Activated T-helper 17 cell treated with anti-CD3 and anti-CD28 coated beads, Interleukin-2, amount 50 U/mL, for 72 hours (primary cell): ENCODE measurements at regions not wholly inside any gene's neighbourhood (a gene's known extent, or its start where the extent isn't known, plus 50 kb on each side); places are given as distances from the start of the nearest gene placed in this dataset.

Experiments
- ATAC-seq: fragments of 150-1000 bp; cut with Tn5 transposase; replicated peaks from 2 replicates; pipeline ENCODE4 v1.10.0; 2021; ENCODE audit warnings: mild to moderate bottlenecking, moderate library complexity
- H3K27ac Mint-ChIP-seq: one replicate; pipeline ENCODE4 v1.8.0; 2022; ENCODE audit warnings: mixed read lengths
- H3K27me3 Mint-ChIP-seq: one replicate; pipeline ENCODE4 v1.8.0; 2022; ENCODE audit warnings: mixed read lengths
- H3K36me3 Mint-ChIP-seq: one replicate; pipeline ENCODE4 v1.8.0; 2022; ENCODE audit warnings: low read depth, mild to moderate bottlenecking, mixed read lengths
- H3K4me1 Mint-ChIP-seq: one replicate; pipeline ENCODE4 v1.8.0; 2022; ENCODE audit warnings: mixed read lengths
- H3K4me3 Mint-ChIP-seq: one replicate; pipeline ENCODE4 v1.8.0; 2022; ENCODE audit warnings: mild to moderate bottlenecking, mixed read lengths
- H3K9me3 Mint-ChIP-seq: one replicate; pipeline ENCODE4 v1.8.0; 2022; ENCODE audit warnings: mixed read lengths

DNA sequence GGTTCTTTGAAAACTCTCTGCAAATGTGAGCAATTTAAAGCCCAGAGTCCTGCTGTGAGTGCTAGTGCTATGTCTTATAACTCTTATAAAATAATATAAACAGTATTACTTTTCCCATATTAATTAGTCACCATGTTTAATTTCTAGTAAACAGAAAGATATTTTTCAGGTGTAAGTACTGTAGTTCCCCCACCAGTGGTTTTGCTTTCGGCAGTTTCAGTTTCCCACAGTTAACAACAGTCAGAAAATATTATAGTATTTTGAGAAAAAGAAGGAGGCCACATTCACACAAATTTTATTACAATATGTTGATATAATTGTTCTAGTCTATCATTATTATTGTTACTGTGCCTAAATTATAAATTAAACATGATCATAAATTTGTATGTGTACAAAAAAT lies 800.5 kb downstream of the LRFN5 start:
- no peaks in the 10 kb centered on the region for H3K4me1 Mint-ChIP-seq
- no peak overlapping the region for H3K4me3 Mint-ChIP-seq

GRCh38 chr14:42391146-42391834 lies 784.6 kb downstream of the LRFN5 start:
- no peaks in the 10 kb centered on the region for H3K4me1 Mint-ChIP-seq
- H3K4me3 Mint-ChIP-seq: no peak overlapping the region
- ATAC-seq: no peak
- no peak overlapping the region for H3K27ac Mint-ChIP-seq
- H3K36me3 Mint-ChIP-seq: no peaks in the 10 kb centered on the region
- no peaks in the 10 kb centered on the region for H3K27me3 Mint-ChIP-seq
- H3K9me3 Mint-ChIP-seq: peaks cover 5% of the 10 kb centered on the region

More for the DNA sequence above, 800.5 kb downstream of the LRFN5 start:
- H3K9me3 Mint-ChIP-seq: peaks cover 14% of the 10 kb centered on the region
- H3K36me3 Mint-ChIP-seq: no peaks in the 10 kb centered on the region
- H3K27me3 Mint-ChIP-seq: no peaks in the 10 kb centered on the region
- no peak for ATAC-seq
- H3K27ac Mint-ChIP-seq: no peak overlapping the region

DNA sequence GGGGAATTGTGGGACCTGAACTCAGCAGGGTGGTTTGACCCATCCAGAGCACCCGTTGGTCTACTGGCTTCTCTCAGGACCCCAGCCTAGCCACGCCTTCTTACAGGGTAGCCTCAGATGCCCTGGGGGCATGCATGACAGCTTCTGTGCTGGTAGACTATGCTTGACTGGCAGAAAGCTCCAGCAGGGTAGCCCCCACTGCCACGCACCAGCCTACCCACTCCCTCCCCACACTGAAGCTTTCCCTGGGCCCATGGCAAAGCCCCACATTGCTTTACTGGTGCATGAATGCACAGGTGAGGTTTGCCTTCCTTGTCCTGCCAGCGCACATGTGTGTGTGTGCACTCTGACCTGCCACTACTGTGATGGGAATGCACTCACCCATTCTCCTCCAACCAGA lies 772.2 kb downstream of the LRFN5 start:
- H3K9me3 Mint-ChIP-seq: peaks cover 13% of the 10 kb centered on the region
- H3K4me3 Mint-ChIP-seq: no peak overlapping the region
- no peaks in the 10 kb centered on the region for H3K27me3 Mint-ChIP-seq
- H3K4me1 Mint-ChIP-seq: no peaks in the 10 kb centered on the region
- ATAC-seq: no peak
- no peak overlapping the region for H3K27ac Mint-ChIP-seq
- no peaks in the 10 kb centered on the region for H3K36me3 Mint-ChIP-seq

DNA sequence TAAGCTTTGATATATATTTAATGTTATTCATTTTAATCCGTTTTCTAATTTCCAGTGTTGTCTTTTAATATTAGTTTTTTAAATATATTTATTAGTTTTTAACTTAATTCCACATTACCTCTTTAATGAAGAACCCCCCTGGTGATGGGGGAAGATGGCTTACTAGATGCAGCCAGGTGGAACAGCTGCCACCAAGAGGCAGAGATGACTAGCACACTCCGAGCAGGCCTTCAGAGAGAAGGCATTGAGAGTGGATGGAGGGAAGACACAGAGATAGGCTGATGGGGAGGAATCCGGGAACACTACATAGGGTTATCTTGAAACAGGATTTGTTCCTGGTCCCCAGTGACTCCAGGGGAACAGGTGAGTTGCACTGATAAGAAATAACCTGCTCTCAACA lies 771.6 kb downstream of the LRFN5 start:
- H3K27ac Mint-ChIP-seq: no peak overlapping the region
- peaks cover 13% of the 10 kb centered on the region for H3K9me3 Mint-ChIP-seq
- no peaks in the 10 kb centered on the region for H3K27me3 Mint-ChIP-seq
- no peak for ATAC-seq
- no peaks in the 10 kb centered on the region for H3K4me1 Mint-ChIP-seq
- no peaks in the 10 kb centered on the region for H3K36me3 Mint-ChIP-seq
- no peak overlapping the region for H3K4me3 Mint-ChIP-seq

- Mint-ChIP-seq H3K36me3 (no peaks in the 10 kb centered on the region), H3K4me1 (no peaks in the 10 kb centered on the region), H3K9me3 (peaks cover 8% of the 10 kb centered on the region), H3K27ac (no peak overlapping the region), H3K27me3 (no peaks in the 10 kb centered on the region), H3K4me3 (no peak overlapping the region)
- ATAC-seq: no peak
Observed at GRCh38 chr14:42374332-42374731, 767.7 kb downstream of the LRFN5 start.

DNA sequence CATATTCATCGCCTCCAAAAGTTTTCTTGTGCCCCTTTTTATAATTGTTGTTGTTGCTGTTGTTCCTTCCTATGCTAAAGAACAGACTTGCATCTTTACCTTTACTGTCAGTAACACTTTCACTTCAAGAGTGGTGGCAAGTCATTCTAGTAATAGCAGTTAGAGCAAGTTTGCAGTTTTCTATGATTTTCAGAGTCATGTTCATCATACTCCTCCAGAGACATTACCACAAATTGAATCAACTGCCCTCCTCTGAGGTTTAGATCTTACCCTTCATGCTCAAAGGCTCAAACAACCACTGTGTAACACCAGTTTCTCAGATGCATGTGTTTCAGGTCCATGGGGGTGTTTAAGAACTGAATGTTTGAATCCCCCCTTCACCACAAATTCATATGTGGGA lies 763.4 kb downstream of the LRFN5 start:
- Mint-ChIP-seq H3K4me3 (no peak overlapping the region), H3K4me1 (no peaks in the 10 kb centered on the region), H3K27me3 (no peaks in the 10 kb centered on the region), H3K27ac (no peak overlapping the region), H3K36me3 (no peaks in the 10 kb centered on the region), H3K9me3 (no peaks in the 10 kb centered on the region)
- ATAC-seq: no peak

DNA sequence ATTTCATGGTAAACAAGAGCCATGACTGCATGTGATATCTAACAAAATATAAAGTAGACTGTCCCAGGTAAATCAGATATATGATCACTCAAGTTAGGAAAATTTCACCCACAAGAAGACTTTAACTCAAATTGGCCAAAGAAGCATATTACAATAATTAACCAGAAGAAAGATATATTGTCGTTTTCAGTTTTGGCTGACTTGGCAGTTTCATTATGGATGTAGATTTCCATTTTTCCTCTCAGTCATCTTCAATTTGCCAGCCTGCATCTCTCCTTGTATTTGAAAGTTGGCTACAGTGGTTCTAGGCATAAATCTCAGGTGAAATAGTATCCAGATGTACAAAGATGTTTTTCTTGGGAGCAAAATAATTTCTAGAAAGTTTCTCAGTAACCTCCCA lies 761.6 kb downstream of the LRFN5 start:
- Mint-ChIP-seq H3K36me3 (no peaks in the 10 kb centered on the region), H3K9me3 (peaks cover 8% of the 10 kb centered on the region), H3K27me3 (no peaks in the 10 kb centered on the region), H3K27ac (no peak overlapping the region), H3K4me1 (no peaks in the 10 kb centered on the region), H3K4me3 (no peak overlapping the region)
- ATAC-seq: no peak

DNA sequence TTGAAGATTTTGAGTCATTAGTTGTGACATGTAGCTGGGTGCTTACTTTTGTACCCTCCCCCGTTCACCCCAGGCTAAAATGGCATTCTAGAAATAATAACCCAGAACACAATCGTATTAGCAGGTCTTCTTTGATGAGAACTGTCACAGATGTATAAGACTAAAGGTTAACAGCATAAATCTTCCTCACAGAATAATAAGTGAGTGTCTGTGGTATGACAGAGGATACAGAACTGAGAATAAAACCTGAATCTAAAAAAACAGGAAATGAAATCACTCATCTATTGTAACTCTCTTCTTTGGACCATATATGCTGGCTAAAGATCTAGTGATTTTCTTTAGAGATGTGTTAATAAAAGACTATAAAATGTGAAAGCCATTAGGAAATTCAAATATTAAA lies 746.6 kb downstream of the LRFN5 start:
- no peak overlapping the region for H3K4me3 Mint-ChIP-seq
- no peaks in the 10 kb centered on the region for H3K36me3 Mint-ChIP-seq
- no peaks in the 10 kb centered on the region for H3K27me3 Mint-ChIP-seq
- no peaks in the 10 kb centered on the region for H3K9me3 Mint-ChIP-seq
- ATAC-seq: no peak
- no peaks in the 10 kb centered on the region for H3K4me1 Mint-ChIP-seq
- H3K27ac Mint-ChIP-seq: no peak overlapping the region

GRCh38 chr14:42335918-42336317 lies 729.2 kb downstream of the LRFN5 start:
- no peaks in the 10 kb centered on the region for H3K27me3 Mint-ChIP-seq
- no peaks in the 10 kb centered on the region for H3K4me1 Mint-ChIP-seq
- H3K9me3 Mint-ChIP-seq: peaks cover 5% of the 10 kb centered on the region
- no peak for ATAC-seq
- H3K4me3 Mint-ChIP-seq: no peak overlapping the region
- no peaks in the 10 kb centered on the region for H3K36me3 Mint-ChIP-seq
- H3K27ac Mint-ChIP-seq: no peak overlapping the region

- Mint-ChIP-seq H3K9me3 (peaks cover 5% of the 10 kb centered on the region), H3K4me3 (no peak overlapping the region), H3K36me3 (no peaks in the 10 kb centered on the region), H3K4me1 (no peaks in the 10 kb centered on the region), H3K27me3 (no peaks in the 10 kb centered on the region), H3K27ac (no peak overlapping the region)
- no peak for ATAC-seq
Observed at GRCh38 chr14:42334931-42335330, 728.3 kb downstream of the LRFN5 start.

GRCh38 chr14:42323426-42323825 lies 716.8 kb downstream of the LRFN5 start:
- H3K9me3 Mint-ChIP-seq: peaks cover 8% of the 10 kb centered on the region
- H3K36me3 Mint-ChIP-seq: no peaks in the 10 kb centered on the region
- no peak for ATAC-seq
- no peak overlapping the region for H3K4me3 Mint-ChIP-seq
- H3K27me3 Mint-ChIP-seq: no peaks in the 10 kb centered on the region
- H3K27ac Mint-ChIP-seq: no peak overlapping the region
- no peaks in the 10 kb centered on the region for H3K4me1 Mint-ChIP-seq

DNA sequence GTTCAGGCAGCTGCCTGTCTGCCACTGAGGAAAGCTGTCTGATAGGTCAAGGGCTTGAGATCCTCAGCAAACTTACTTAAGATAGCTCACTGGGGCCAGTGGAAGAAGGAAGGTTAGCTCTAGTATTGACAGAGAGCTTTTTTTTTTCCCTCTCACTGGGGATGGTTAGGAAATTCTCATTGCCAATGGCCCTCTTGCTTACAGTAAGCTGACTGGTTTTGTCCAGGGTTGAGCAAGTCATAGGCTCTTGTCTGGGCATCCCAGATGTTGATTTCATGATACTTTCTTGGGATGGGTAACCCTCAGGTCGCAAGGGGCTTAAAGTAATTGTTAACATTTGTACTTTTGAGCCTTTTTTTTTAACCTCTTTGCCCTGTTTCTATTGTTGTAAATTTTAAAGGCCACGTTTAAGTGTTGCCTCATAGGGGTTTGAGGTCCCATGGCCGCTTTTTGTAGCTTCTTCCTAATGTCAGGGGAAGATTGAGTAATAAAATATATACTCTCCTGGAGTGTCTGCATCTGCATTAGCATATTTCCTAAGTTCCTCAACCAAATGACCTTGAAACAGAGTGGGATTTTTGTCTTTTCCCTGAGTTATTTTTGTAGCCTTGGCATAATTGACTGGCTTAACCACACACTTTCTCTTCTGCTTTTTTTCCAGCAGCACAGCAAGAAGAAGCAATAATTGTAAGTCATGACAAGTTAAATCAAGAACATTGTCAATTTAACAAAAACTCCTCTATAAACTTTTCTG lies 716.0 kb downstream of the LRFN5 start:
- Mint-ChIP-seq H3K4me1 (no peaks in the 10 kb centered on the region), H3K27ac (no peak overlapping the region), H3K36me3 (no peaks in the 10 kb centered on the region), H3K27me3 (no peaks in the 10 kb centered on the region), H3K4me3 (no peak overlapping the region), H3K9me3 (peaks cover 8% of the 10 kb centered on the region)
- no peak for ATAC-seq

- no peak for ATAC-seq
- H3K27me3 Mint-ChIP-seq: no peaks in the 10 kb centered on the region
- peaks cover 4% of the 10 kb centered on the region for H3K9me3 Mint-ChIP-seq
- no peaks in the 10 kb centered on the region for H3K4me1 Mint-ChIP-seq
- no peaks in the 10 kb centered on the region for H3K36me3 Mint-ChIP-seq
- no peak overlapping the region for H3K27ac Mint-ChIP-seq
- no peak overlapping the region for H3K4me3 Mint-ChIP-seq
Observed at GRCh38 chr14:42319996-42320395, 713.3 kb downstream of the LRFN5 start.

GRCh38 chr14:42316693-42317092 lies 710.0 kb downstream of the LRFN5 start:
- H3K9me3 Mint-ChIP-seq: peaks cover 4% of the 10 kb centered on the region
- H3K4me3 Mint-ChIP-seq: no peak overlapping the region
- H3K36me3 Mint-ChIP-seq: no peaks in the 10 kb centered on the region
- no peaks in the 10 kb centered on the region for H3K4me1 Mint-ChIP-seq
- H3K27me3 Mint-ChIP-seq: no peaks in the 10 kb centered on the region
- ATAC-seq: no peak
- no peak overlapping the region for H3K27ac Mint-ChIP-seq

DNA sequence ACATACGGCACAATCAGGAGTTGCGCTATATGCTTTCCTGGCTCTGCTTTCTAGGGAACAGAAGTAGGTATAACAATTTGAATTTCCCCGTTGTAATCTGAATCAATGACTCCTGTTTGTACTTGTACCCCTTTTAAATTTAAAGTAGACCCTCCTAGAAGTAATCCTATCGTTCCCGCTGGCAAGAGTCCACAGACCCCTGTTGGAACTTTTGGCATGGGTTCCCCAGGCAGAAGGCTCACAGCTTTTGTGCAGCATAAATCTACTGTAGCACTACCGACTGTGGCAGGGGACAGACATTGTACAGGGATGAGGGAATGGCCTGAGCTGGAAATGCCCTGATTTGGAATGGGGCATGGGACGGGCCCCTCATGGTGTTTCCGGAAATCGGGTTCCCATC lies 705.2 kb downstream of the LRFN5 start:
- peaks cover 17% of the 10 kb centered on the region for H3K9me3 Mint-ChIP-seq
- no peak overlapping the region for H3K27ac Mint-ChIP-seq
- H3K27me3 Mint-ChIP-seq: no peaks in the 10 kb centered on the region
- no peak overlapping the region for H3K4me3 Mint-ChIP-seq
- no peak for ATAC-seq
- no peaks in the 10 kb centered on the region for H3K4me1 Mint-ChIP-seq
- H3K36me3 Mint-ChIP-seq: no peaks in the 10 kb centered on the region
